ENCODE measurements at regions not wholly inside any gene's neighbourhood (a gene's known extent, or its start where the extent isn't known, plus 50 kb on each side); places are given as distances from the start of the nearest gene placed in this dataset.
"Not testable (repeated sequence)": the region's sequence is repeated elsewhere in the genome, so short reads cannot be mapped to it uniquely, and the experiment has no call there.

GRCh38 chr3:152650177-152650576, 184.8 kb upstream of the P2RY1 start:
- no peaks in the 10 kb centered on the region for H3K79me2 ChIP-seq (ENCODE audit: insufficient read depth, low read depth)
- no peak overlapping the region for H3K4me2 ChIP-seq
- no peak overlapping the region for H3K27ac ChIP-seq
- no peak for TF ChIP-seq CTCF (conservative IDR thresholded peaks at IDR 0.05; ENCODE audit: low read depth, low read length)
- H3K36me3 ChIP-seq (ENCODE audit: insufficient read depth): no peaks in the 10 kb centered on the region
- H3K4me1 ChIP-seq (ENCODE audit: low read depth, poor library complexity, severe bottlenecking): no peaks in the 10 kb centered on the region
- no peaks in the 10 kb centered on the region for H3K27me3 ChIP-seq (ENCODE audit: insufficient read depth, low read depth)
- H4K20me1 ChIP-seq (ENCODE audit: insufficient read depth): no peaks in the 10 kb centered on the region
- no peak overlapping the region for H3K4me3 ChIP-seq (IDR thresholded peaks at IDR 0.05; ENCODE audit: insufficient read depth, low read depth, low read length)
- no peak overlapping the region for H3K9ac ChIP-seq
- no peak overlapping the region for H2AFZ ChIP-seq (ENCODE audit: low read depth)

- H3K4me3 ChIP-seq (IDR thresholded peaks at IDR 0.05; ENCODE audit: insufficient read depth, low read depth, low read length); H3K4me1 ChIP-seq (ENCODE audit: low read depth, poor library complexity, severe bottlenecking); H3K27ac ChIP-seq; H3K9ac ChIP-seq; H4K20me1 ChIP-seq (ENCODE audit: insufficient read depth); H3K36me3 ChIP-seq (ENCODE audit: insufficient read depth); H3K4me2 ChIP-seq; H3K27me3 ChIP-seq (ENCODE audit: insufficient read depth, low read depth); H2AFZ ChIP-seq (ENCODE audit: low read depth); H3K79me2 ChIP-seq (ENCODE audit: insufficient read depth, low read depth): not testable (repeated sequence)
Measured at GRCh38 chr3:152650923-152651322, 184.0 kb upstream of the P2RY1 start.

GRCh38 chr3:152656214-152656971, 178.5 kb upstream of the P2RY1 start:
- H2AFZ ChIP-seq (ENCODE audit: low read depth): no peak overlapping the region
- H3K27ac ChIP-seq: no peak overlapping the region

GRCh38 chr3:152656972-152657355, 178.0 kb upstream of the P2RY1 start:
- Histone ChIP-seq H3K9ac (no peak overlapping the region), H3K4me3 (IDR thresholded peaks at IDR 0.05; ENCODE audit: insufficient read depth, low read depth, low read length) (no peak overlapping the region), H3K27ac (no peak overlapping the region), H3K27me3 (ENCODE audit: insufficient read depth, low read depth) (no peaks in the 10 kb centered on the region), H3K79me2 (ENCODE audit: insufficient read depth, low read depth) (no peaks in the 10 kb centered on the region), H2AFZ (ENCODE audit: low read depth) (no peak overlapping the region), H4K20me1 (ENCODE audit: insufficient read depth) (no peaks in the 10 kb centered on the region), H3K36me3 (ENCODE audit: insufficient read depth) (no peaks in the 10 kb centered on the region), H3K4me2 (no peak overlapping the region), H3K4me1 (ENCODE audit: low read depth, poor library complexity, severe bottlenecking) (no peaks in the 10 kb centered on the region)
- TF ChIP-seq CTCF (conservative IDR thresholded peaks at IDR 0.05; ENCODE audit: low read depth, low read length): no peak

More at GRCh38 chr3:152656214-152656971, 178.5 kb upstream of the P2RY1 start:
- H3K79me2 ChIP-seq (ENCODE audit: insufficient read depth, low read depth): no peaks in the 10 kb centered on the region
- TF ChIP-seq CTCF (conservative IDR thresholded peaks at IDR 0.05; ENCODE audit: low read depth, low read length): no peak
- H4K20me1 ChIP-seq (ENCODE audit: insufficient read depth): no peaks in the 10 kb centered on the region
- no peak overlapping the region for H3K4me3 ChIP-seq (IDR thresholded peaks at IDR 0.05; ENCODE audit: insufficient read depth, low read depth, low read length)
- H3K36me3 ChIP-seq (ENCODE audit: insufficient read depth): no peaks in the 10 kb centered on the region
- H3K9ac ChIP-seq: no peak overlapping the region
- no peaks in the 10 kb centered on the region for H3K4me1 ChIP-seq (ENCODE audit: low read depth, poor library complexity, severe bottlenecking)
- no peaks in the 10 kb centered on the region for H3K27me3 ChIP-seq (ENCODE audit: insufficient read depth, low read depth)
- H3K4me2 ChIP-seq: no peak overlapping the region

GRCh38 chr3:152658977-152659720, 175.8 kb upstream of the P2RY1 start:
- no peaks in the 10 kb centered on the region for H4K20me1 ChIP-seq (ENCODE audit: insufficient read depth)
- H3K27ac ChIP-seq: no peak overlapping the region
- no peaks in the 10 kb centered on the region for H3K27me3 ChIP-seq (ENCODE audit: insufficient read depth, low read depth)
- no peak for TF ChIP-seq CTCF (conservative IDR thresholded peaks at IDR 0.05; ENCODE audit: low read depth, low read length)
- no peak overlapping the region for H2AFZ ChIP-seq (ENCODE audit: low read depth)
- no peaks in the 10 kb centered on the region for H3K4me1 ChIP-seq (ENCODE audit: low read depth, poor library complexity, severe bottlenecking)
- no peaks in the 10 kb centered on the region for H3K36me3 ChIP-seq (ENCODE audit: insufficient read depth)
- no peak overlapping the region for H3K9ac ChIP-seq
- H3K4me3 ChIP-seq (IDR thresholded peaks at IDR 0.05; ENCODE audit: insufficient read depth, low read depth, low read length): no peak overlapping the region
- no peak overlapping the region for H3K4me2 ChIP-seq
- H3K79me2 ChIP-seq (ENCODE audit: insufficient read depth, low read depth): no peaks in the 10 kb centered on the region
